Keratinocyte (primary cell): ENCODE measurements at regions not wholly inside any gene's neighbourhood (a gene's known extent, or its start where the extent isn't known, plus 50 kb on each side); places are given as distances from the start of the nearest gene placed in this dataset.
"Not testable (repeated sequence)": the region's sequence is repeated elsewhere in the genome, so short reads cannot be mapped to it uniquely, and the experiment has no call there.

Experiments
- DNase-seq: peaks from one replicate; pipeline ENCODE4 v3.0.0-alpha.2; 2011; ENCODE audit warnings: low read depth, missing footprints, low spot score
- FAIRE-seq: peaks from 2 replicates; lab custom pipeline; 2011; peaks lifted over from hg19 to GRCh38; lab: Jason Lieb, UNC
- H2AFZ ChIP-seq: 2 replicates; pipeline ENCODE4 v1.6.0; 2012; ENCODE audit warnings: low read length, control low read depth, inconsistent platforms; ENCODE audit not compliant: control insufficient read depth
- H3K27ac ChIP-seq: 2 replicates; pipeline ENCODE4 v1.5.1; 2011; ENCODE audit warnings: low read length; ENCODE audit not compliant: control insufficient read depth, insufficient read depth
- H3K27me3 ChIP-seq: 3 replicates; pipeline ENCODE4 v1.6.0; 2011; ENCODE audit warnings: low read length; ENCODE audit not compliant: control insufficient read depth, insufficient read depth; ENCODE audit errors: extremely low read depth
- H3K36me3 ChIP-seq, 2 experiments: 2 replicates in 1 of 2; 3 replicates in 1 of 2; pipeline ENCODE4 v1.5.1; 2011; ENCODE audit warnings: low read length in 2 of 2, mild to moderate bottlenecking in 1 of 2; ENCODE audit not compliant: control insufficient read depth in 2 of 2, insufficient read depth in 2 of 2; ENCODE audit errors: extremely low read depth in 1 of 2
- H3K4me1 ChIP-seq: 3 replicates; pipeline ENCODE4 v1.5.1; 2011; ENCODE audit warnings: low read length; ENCODE audit not compliant: control insufficient read depth, insufficient read depth; ENCODE audit errors: extremely low read depth
- H3K4me2 ChIP-seq: 3 replicates; pipeline ENCODE4 v1.6.0; 2011; ENCODE audit warnings: low read depth, low read length; ENCODE audit not compliant: control insufficient read depth, insufficient read depth; ENCODE audit errors: extremely low read depth
- H3K4me3 ChIP-seq, 3 experiments: fragments of 200-600 bp in 1 of 3; sonication (generic) in 1 of 3; 2 replicates in 2 of 3; 3 replicates in 1 of 3; pipeline ENCODE4 v1.5.1; 2011 to 2016; ENCODE audit warnings: low read length in 3 of 3, mild to moderate bottlenecking in 3 of 3, control low read depth in 2 of 3, inconsistent platforms in 1 of 3, low read depth in 1 of 3, mixed read lengths in 1 of 3, mixed run types in 1 of 3, moderate library complexity in 1 of 3; ENCODE audit not compliant: control insufficient read depth in 2 of 3, insufficient read depth in 2 of 3; ENCODE audit errors: extremely low read depth in 1 of 3
- H3K79me2 ChIP-seq: 2 replicates; pipeline ENCODE4 v1.6.0; 2012; ENCODE audit warnings: low read length; ENCODE audit not compliant: control insufficient read depth, insufficient read depth
- H3K9ac ChIP-seq: 3 replicates; pipeline ENCODE4 v1.6.0; 2011; ENCODE audit warnings: low read length; ENCODE audit not compliant: control insufficient read depth, insufficient read depth; ENCODE audit errors: extremely low read depth
- H3K9me1 ChIP-seq: 3 replicates; pipeline ENCODE4 v1.6.0; 2011; ENCODE audit warnings: low read length; ENCODE audit not compliant: control insufficient read depth, insufficient read depth; ENCODE audit errors: extremely low read depth
- H3K9me3 ChIP-seq: 2 replicates; pipeline ENCODE4 v1.5.1; 2012; ENCODE audit warnings: low read depth, low read length; ENCODE audit not compliant: control insufficient read depth
- H4K20me1 ChIP-seq: 3 replicates; pipeline ENCODE4 v1.6.0; 2011; ENCODE audit warnings: low read length; ENCODE audit not compliant: control insufficient read depth, insufficient read depth; ENCODE audit errors: extremely low read depth
- CTCF ChIP-seq, 3 experiments: IDR thresholded peaks in 1 of 3; conservative IDR thresholded peaks in 1 of 3; optimal IDR thresholded peaks in 1 of 3; 2 replicates in 2 of 3; 3 replicates in 1 of 3; pipeline versions ENCODE3 to v1.5.1; 2011; ENCODE audit warnings: low read length in 3 of 3, mild to moderate bottlenecking in 3 of 3, moderate library complexity in 2 of 3, control low read depth in 1 of 3, inconsistent platforms in 1 of 3; ENCODE audit not compliant: insufficient read depth in 2 of 3; ENCODE audit errors: extremely low read depth in 1 of 3
- EZH2 ChIP-seq: IDR thresholded peaks from one replicate; pipeline ENCODE4 v1.6.1; 2012; ENCODE audit warnings: inconsistent platforms, mild to moderate bottlenecking, low read length, moderate library complexity
- dilution Hi-C: fragments of 300-500 bp; cut with MboI; formaldehyde crosslinking; loops from one replicate; pipeline ENCODE4 v1.7.0; 2020; ENCODE audit warnings: low sequenced_read_pairs; ENCODE audit not compliant: extremely low pct_ligation_motif_present

GRCh38 chr4:134622199-134622598 lies 420.6 kb upstream of the PABPC4L start:
- Histone ChIP-seq H4K20me1 (no peaks in the 10 kb centered on the region), H3K27me3 (no peaks in the 10 kb centered on the region), H3K4me3 (no peak overlapping the region), H3K9ac (no peak overlapping the region), H2AFZ (no peak overlapping the region), H3K36me3 (no peaks in the 10 kb centered on the region), H3K27ac (no peak overlapping the region), H3K9me1 (no peaks in the 10 kb centered on the region), H3K79me2 (no peaks in the 10 kb centered on the region), H3K9me3 (no peaks in the 10 kb centered on the region), H3K4me2 (no peak overlapping the region), H3K4me1 (no peaks in the 10 kb centered on the region)
- DNase-seq (no peak), FAIRE-seq (no peak)
- dilution Hi-C loops = no loop called here
- TF ChIP-seq EZH2 (no peak), CTCF (optimal IDR thresholded peaks at IDR 0.05 in 1 of 3, IDR thresholded peaks at IDR 0.05 in 1 of 3, conservative IDR thresholded peaks at IDR 0.05 in 1 of 3; ENCODE audit: extremely low read depth in 1 of 3, insufficient read depth in 2 of 3, low read length in 3 of 3) (no peak)

GRCh38 chr4:134621715-134622114 lies 420.1 kb upstream of the PABPC4L start:
- DNase-seq, H3K27ac ChIP-seq: not testable (repeated sequence)

GRCh38 chr4:134610956-134611355 lies 409.4 kb upstream of the PABPC4L start:
- no peaks in the 10 kb centered on the region for H4K20me1 ChIP-seq
- H3K79me2 ChIP-seq = no peaks in the 10 kb centered on the region
- no peak overlapping the region for H3K9ac ChIP-seq
- H2AFZ ChIP-seq = no peak overlapping the region
- FAIRE-seq (no peak), DNase-seq (no peak)
- H3K9me1 ChIP-seq = no peaks in the 10 kb centered on the region
- no peaks in the 10 kb centered on the region for H3K4me1 ChIP-seq
- H3K36me3 ChIP-seq = no peaks in the 10 kb centered on the region
- H3K9me3 ChIP-seq = no peaks in the 10 kb centered on the region
- H3K4me3 ChIP-seq = no peak overlapping the region
- TF ChIP-seq CTCF (optimal IDR thresholded peaks at IDR 0.05 in 1 of 3, IDR thresholded peaks at IDR 0.05 in 1 of 3, conservative IDR thresholded peaks at IDR 0.05 in 1 of 3; ENCODE audit: extremely low read depth in 1 of 3, insufficient read depth in 2 of 3, low read length in 3 of 3) (no peak), EZH2 (no peak)
- H3K4me2 ChIP-seq = no peak overlapping the region
- dilution Hi-C loops = no loop called here
- no peak overlapping the region for H3K27ac ChIP-seq
- H3K27me3 ChIP-seq = no peaks in the 10 kb centered on the region

More at GRCh38 chr4:134621715-134622114, 420.1 kb upstream of the PABPC4L start:
- H3K4me1 ChIP-seq, H4K20me1 ChIP-seq, H3K9me3 ChIP-seq, H3K9ac ChIP-seq, H3K79me2 ChIP-seq, H3K9me1 ChIP-seq, FAIRE-seq, H3K36me3 ChIP-seq, dilution Hi-C loops, H3K4me3 ChIP-seq, H2AFZ ChIP-seq, H3K27me3 ChIP-seq, H3K4me2 ChIP-seq: not testable (repeated sequence)
